OCI-LY3 (cell line): ENCODE measurements at regions not wholly inside any gene's neighbourhood (a gene's known extent, or its start where the extent isn't known, plus 50 kb on each side); places are given as distances from the start of the nearest gene placed in this dataset.

Experiments used
- EZH2phosphoT487 ChIP-seq: fragments of 200-600 bp; shearing (Covaris generic); IDR thresholded peaks from 2 replicates; pipeline ENCODE4 v1.6.1; 2018; ENCODE audit warnings: antibody characterized with exemption, mixed run types, low read depth
- TF ChIP-seq, protein P1 (sequence below): fragments of 200-600, 300-600 bp; sonication (generic); IDR thresholded peaks from 2 replicates; pipeline ENCODE4 v1.5.1; 2014; ENCODE audit warnings: antibody characterized with exemption, low read length, low read depth

DNA sequence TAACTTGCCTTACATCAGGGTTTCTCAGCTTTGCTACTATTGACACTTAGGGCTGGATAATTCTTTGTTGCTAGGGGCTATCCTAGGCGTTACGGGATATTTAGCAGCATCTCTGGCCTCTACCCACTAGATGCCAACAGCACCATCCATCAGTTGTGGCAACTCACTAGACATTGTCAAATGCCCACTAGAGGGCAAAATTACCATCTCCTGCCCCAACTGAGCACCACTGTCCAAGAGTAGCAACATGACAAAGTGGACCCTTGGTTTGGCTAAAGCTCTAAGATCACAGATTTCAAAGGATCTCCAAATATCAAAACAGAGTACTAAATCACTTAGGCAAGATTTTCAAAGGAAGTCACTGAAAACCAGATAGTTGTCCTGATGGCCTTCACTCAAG is 251.7 kb upstream of the TBX3 start:
- TF ChIP-seq, protein P1, sequence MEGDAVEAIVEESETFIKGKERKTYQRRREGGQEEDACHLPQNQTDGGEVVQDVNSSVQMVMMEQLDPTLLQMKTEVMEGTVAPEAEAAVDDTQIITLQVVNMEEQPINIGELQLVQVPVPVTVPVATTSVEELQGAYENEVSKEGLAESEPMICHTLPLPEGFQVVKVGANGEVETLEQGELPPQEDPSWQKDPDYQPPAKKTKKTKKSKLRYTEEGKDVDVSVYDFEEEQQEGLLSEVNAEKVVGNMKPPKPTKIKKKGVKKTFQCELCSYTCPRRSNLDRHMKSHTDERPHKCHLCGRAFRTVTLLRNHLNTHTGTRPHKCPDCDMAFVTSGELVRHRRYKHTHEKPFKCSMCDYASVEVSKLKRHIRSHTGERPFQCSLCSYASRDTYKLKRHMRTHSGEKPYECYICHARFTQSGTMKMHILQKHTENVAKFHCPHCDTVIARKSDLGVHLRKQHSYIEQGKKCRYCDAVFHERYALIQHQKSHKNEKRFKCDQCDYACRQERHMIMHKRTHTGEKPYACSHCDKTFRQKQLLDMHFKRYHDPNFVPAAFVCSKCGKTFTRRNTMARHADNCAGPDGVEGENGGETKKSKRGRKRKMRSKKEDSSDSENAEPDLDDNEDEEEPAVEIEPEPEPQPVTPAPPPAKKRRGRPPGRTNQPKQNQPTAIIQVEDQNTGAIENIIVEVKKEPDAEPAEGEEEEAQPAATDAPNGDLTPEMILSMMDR, result peak; percentile 45
- TF ChIP-seq EZH2phosphoT487, result no peak
